HG02798 (cell line): ENCODE measurements at regions not wholly inside any gene's neighbourhood (a gene's known extent, or its start where the extent isn't known, plus 50 kb on each side); places are given as distances from the start of the nearest gene placed in this dataset.
A peak's percentile ranks its signal among the peaks of the same experiment; 100 is the strongest.
"Not testable (repeated sequence)": the region's sequence is repeated elsewhere in the genome, so short reads cannot be mapped to it uniquely, and the experiment has no call there.

Source experiments
- ATAC-seq: cut with Tn5 transposase; IDR thresholded peaks from one replicate; pipeline ENCODE4 v1.9.1; 2021; ENCODE audit warnings: mild to moderate bottlenecking; ENCODE audit not compliant: unreplicated experiment, poor library complexity

- ATAC-seq: no peak
Observed at GRCh38 chr13:71218960-71219359, 648.0 kb downstream of the DACH1 start.

GRCh38 chr13:71217827-71218226 is 649.2 kb downstream of the DACH1 start:
- ATAC-seq: no peak

DNA sequence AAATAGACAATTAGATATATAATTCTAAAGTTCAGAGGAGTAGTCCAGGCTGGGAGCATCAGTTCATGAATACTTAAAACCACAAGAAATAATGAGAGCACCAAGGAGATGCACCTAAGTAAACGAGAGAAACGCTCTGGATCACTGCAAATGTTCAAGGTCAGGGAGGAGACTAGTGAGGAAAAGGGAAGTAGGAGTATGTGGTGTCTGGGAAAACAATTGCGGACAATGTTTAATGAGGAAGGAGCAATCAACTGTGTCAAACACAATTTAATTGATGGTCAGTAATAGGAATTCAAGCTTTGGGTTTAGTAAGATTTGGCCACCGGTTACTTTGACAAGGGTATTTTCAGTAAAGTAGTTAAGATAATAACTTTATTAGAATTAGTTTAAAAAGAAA is 652.2 kb downstream of the DACH1 start:
- no peak for ATAC-seq

DNA sequence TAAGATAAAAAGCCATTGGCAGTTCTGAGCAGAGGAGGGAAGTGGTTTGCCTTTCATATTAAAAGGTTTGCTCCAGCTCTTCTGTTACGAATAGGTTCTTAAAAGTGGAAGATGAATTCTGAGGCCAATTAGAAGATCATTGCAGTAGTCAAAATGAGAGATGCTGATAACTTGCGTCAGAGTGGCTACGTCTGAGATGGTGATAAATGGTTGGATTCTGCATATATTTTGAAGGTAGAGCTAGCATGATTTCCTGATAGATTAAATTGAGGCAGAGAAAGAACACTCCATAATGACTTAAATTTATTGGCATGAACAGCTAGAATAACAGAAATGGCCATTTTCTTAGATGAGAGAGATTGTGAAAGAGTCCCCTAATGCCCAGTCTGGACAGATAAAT is 652.6 kb downstream of the DACH1 start:
- ATAC-seq: no peak

DNA sequence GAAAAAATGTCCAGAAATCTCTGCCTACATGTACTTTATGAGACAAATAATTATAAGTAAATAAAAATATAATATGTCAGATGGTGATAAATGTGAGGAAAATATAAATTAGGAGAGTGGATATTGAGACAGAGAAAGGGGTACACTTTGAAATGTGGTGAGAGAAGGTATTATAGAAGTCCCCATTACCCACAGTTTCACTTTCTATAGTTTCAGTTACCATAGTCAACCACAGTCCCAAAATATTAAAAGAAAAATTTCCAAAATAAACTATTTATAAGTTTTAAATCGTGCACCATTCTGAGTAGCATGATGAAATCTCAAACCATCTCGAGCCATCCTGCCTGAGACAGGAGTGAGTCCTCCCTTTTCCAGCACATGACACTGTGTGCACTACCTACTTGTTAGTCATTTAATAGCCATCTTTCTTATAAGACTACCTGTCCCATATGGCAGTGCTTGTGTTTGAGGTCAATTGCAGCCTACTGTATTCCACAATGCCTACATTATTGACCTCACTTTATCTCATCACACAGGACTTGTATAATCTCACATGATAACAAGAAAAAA is 653.7 kb downstream of the DACH1 start:
- ATAC-seq: peak; percentile 48

GRCh38 chr13:71210861-71211260 is 656.1 kb downstream of the DACH1 start:
- ATAC-seq: no peak

GRCh38 chr13:71209217-71209616 is 657.8 kb downstream of the DACH1 start:
- ATAC-seq: no peak

DNA sequence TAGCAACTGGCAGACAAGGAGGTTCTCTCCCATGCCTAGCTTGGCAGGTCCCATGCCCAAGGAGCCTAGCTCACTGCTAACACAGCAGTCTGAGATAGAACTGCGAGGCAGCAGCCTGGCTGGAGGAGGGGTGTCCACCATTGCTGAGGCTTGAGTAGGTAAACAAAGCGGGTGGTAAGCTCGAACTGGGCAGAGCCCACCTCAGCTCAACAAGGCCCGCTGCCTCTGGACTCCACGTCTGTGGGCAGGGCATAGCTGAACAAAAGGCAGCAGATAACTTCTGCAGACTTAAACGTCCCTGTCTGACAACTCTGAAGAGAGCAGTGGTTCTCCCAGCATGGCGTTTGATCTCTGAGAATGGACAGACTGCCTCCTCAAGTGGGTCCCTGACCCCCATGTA is 682.4 kb downstream of the DACH1 start:
- not testable (repeated sequence) for ATAC-seq

DNA sequence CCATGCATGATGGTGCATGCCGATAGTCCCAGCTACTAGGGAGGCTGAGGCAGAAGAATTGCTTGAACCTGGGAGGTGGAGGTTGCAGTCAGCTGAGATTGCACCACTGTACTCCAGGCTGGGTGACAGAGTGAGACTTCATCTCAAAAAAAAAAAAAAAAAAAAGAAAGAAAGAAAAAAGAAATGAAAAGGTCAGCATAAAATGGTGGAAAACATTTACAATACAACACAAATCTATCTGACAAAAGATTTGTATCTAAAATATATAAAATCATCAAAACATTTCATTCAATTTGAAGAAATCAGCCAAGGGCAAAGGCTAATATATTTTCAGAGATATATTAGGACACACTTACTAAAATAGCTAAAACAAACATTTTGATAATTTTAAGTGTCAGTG is 683.7 kb downstream of the DACH1 start:
- not testable (repeated sequence) for ATAC-seq

DNA sequence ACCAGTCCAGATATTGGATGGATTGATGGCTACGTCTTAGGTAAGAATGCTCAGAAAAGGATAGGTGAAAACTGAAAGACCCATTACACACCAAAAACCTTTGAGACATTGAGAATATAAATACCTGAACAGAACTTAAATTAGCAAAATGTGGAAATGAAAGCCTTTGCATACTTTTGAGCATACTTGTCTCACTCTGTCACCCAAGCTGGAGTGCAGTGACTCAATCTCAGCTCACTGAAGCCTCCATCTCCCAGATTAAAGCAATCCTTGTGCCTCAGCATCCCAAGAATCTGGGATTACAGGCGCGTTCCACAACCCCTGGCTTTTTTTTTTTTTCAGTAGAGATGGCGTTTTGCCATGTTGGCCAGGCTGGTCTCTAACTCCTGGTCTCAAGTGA is 695.3 kb downstream of the DACH1 start:
- ATAC-seq: no peak

DNA sequence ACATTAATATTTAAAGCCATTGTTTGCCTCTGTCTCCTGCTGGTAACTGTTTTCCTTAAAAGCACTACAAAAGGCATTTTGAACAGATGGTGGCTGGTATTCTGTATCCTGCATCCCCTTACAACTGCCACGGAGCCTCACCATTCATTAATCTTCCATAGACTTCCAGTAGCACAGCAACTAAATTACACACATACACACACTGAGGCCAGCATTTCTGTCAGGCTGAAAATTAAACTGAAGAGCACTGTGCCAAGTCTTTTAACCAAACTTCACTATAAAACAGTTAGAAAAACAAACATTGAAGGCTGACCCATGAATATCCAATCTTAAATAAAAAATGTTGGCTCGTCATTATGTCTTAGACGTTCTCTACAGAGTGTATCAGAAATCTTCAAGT is 697.8 kb downstream of the DACH1 start:
- ATAC-seq: no peak

GRCh38 chr13:71156550-71156949 is 710.5 kb downstream of the DACH1 start:
- ATAC-seq: no peak

GRCh38 chr13:71149498-71150363 is 717.3 kb downstream of the DACH1 start:
- ATAC-seq: no peak

DNA sequence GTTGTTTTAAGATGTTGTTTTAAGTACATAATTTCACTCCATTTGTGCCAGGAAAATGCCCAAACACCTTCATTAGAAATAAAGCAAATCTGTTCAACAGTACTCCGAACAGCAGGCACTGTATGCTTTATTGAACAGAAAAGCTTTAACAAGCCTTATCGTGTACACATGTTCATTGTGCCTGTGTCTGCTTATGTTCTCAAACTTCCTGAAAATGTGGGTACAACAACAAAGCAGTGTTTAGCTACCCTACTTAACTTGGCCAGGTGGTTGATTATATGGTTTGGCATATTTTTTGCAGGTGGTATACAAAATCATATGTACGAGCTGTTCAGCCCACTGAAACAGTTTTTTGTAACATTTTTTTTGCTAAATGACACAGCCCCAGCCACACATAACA is 718.0 kb downstream of the DACH1 start:
- no peak for ATAC-seq

- ATAC-seq: no peak
Observed at GRCh38 chr13:71148396-71148795, 718.6 kb downstream of the DACH1 start.

DNA sequence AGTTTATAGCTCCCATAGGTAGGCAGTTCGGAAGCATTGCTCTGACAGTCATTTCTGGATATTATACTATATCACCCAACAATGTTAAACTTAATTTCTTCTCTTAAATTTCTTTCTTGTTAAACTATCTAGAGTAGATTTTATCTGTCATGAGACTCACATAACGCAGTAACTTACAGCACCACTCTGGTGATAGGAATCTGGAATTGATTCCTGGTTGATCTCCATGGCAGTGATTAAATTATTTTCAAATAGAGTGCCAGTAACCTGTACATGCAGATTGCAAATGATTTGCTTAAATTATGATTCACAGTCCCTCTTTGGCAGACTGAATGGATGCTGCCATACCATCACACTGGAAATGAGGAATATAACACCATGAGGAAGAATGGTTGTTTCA is 722.1 kb downstream of the DACH1 start:
- no peak for ATAC-seq

DNA sequence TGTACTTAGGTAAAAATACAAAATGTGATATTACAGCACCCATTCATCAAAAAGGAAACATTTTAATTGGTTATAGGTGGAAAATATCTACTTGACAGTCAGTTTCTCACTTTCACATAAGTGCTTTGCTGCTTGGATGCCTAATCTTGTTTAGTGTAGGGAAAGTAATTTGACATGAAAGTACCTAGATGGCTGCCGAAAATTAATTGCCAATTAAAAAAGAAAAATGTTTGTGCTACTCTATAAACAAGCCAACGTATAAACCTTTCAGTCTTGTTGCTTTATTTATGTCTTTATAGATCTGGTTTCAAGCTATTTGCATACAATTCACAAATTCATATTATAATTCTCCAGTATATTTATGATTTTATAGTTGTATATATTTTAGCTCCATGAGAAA is 729.9 kb downstream of the DACH1 start:
- no peak for ATAC-seq

DNA sequence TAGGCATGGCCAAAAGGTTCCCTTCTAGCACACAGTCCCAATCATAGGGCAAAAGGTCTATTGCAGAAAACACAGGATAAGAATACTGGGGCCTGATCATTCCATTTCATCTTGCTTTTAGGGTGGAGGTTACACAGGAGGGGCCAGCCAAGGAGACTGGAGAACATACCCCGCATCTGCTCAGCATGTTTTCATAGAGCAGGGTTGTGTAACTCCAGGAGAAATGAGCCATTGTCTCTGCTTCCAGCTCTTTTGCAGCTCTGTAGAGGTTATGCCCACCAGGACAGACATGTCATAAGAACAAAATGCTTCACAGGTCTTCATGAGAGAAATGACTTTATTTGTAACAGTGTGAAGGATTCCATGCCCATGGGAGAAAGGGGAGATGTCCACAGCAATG is 742.8 kb downstream of the DACH1 start:
- no peak for ATAC-seq

GRCh38 chr13:71118779-71119364 is 748.1 kb downstream of the DACH1 start:
- no peak for ATAC-seq

GRCh38 chr13:71117920-71118319 is 749.1 kb downstream of the DACH1 start:
- no peak for ATAC-seq

DNA sequence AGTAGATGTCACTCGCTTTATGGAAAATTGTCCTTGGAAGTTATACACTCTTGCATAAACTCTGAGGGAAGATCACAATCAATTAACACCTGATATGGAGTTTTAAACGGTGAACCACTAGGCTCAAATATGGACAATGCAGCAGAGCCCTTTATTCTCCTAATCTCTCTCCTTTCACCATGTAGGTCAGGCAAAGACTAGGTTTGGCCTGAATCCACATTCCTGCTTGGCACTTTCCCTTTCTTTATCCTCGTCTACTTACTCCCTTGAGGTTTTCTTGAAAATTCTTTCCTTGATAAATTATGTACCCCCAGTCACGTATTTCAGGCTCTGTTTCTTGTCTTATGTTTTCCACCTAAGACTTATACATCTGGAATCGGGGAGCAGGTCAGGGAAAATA is 751.7 kb downstream of the DACH1 start:
- no peak for ATAC-seq

DNA sequence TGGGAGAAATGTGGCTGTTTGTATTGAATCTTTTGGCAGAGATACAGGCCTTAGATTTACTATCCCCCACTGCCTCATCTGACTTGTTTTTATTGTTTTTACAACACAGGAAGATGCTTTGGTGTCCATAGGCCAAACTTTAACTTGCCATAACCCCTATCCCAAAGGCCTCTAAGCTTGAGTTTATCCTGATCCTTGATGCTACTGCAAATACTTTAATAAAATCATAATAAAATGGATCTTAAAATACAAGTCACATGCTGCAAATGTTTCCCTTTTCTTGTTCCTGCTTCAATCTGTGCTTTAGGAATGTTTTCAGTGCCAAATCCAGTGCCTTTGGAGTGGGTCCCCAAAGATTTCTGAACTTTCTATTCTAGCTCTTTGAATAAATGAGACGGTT is 770.6 kb downstream of the DACH1 start:
- no peak for ATAC-seq
